KBM-7 (cell line): ENCODE measurements at regions not wholly inside any gene's neighbourhood (a gene's known extent, or its start where the extent isn't known, plus 50 kb on each side); places are given as distances from the start of the nearest gene placed in this dataset.
A peak's percentile ranks its signal among the peaks of the same experiment; 100 is the strongest.
"Not testable (repeated sequence)": the region's sequence is repeated elsewhere in the genome, so short reads cannot be mapped to it uniquely, and the experiment has no call there.

Experiments used
- DNase-seq: peaks from one replicate; pipeline ENCODE4 v3.0.0-alpha.2; 2015
- in situ Hi-C: fragments of 300-500 bp; cut with MboI; formaldehyde crosslinking; loops from 2 replicates; pipeline ENCODE4 v1.14.3; 2020; ENCODE audit warnings: low sequenced_read_pairs, low pct_unique_long_range_greater_than_20kb, mixed read lengths

DNA sequence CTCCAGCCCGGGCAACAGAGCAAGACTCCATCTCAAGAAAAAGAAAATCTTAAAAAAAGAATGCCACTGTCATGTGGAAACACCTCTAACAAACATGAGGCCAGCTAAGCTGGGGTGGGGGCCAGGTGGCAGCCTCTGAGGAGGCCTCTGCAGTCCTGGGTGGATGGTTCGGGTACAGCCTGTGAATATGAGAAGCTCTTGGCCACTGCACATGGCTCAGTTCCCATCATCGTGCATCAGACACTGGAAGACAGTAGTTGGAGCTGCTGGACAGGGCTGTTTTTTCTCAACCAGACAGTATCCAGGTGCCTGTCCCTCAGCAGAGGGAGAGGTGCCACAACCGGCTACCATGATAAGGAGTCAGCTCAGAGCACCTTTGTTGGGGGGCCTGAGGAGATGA, 67.9 kb upstream of the PLGLB2 start:
- in situ Hi-C loops, DNase-seq: not testable (repeated sequence)

DNA sequence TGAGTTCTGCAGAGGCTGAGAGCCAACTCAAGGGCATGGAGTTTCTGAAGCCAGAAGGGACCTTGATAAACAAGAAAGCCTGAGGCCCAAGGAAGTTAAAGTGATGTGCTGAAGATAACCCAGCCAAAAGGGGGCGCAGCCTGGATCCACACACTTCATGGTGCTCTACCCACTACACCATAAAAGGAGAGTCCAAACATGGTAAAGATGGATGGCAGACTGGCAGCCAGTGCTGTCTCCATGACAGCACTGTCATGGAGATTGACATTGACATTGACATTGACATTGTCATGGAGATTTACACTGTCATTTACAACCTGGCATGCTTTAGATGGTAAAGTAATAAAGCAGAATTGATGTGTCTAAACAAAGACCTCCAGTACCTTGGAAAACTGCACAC, 67.2 kb upstream of the PLGLB2 start:
- in situ Hi-C loops, DNase-seq: not testable (repeated sequence)

DNA sequence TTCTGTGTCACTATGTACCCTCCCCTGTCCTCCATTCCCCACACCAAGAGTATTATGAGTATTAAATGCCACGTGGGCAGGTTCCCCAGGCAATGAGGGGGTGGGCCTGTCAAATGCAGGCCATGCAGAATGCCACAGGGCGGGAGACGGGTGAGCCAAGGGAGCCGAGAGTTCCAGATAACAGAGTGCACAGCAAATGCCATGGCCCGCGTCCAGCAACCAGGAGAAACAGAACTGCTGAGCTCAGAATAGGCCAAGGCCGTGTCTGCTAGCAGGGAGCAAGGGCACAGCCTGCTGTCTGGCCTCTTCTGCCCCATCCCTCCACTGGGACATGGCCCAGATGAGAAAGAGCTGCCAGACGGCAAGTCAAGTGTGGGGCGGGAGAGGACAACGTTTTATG, 64.4 kb upstream of the PLGLB2 start:
- in situ Hi-C loops, DNase-seq: not testable (repeated sequence)

DNA sequence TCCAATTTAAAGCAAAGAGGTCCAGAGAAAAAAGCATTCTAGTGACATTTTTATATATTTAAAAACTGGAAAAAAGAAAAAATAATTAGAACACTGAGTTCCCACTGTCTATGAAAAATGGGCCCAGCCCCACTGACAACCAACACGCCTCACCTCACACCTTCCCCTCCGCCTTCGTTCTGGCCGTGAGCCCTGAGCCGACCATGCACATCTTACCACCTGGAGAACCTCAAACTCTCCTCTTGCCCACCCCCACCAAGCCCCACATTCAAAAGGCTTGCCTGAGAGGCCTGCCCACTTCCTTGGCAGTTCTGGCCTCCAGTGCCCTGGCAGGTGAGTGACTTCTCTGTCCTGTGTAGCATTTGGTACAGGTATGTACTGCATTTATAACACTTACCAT, 63.9 kb upstream of the PLGLB2 start:
- DNase-seq, in situ Hi-C loops: not testable (repeated sequence)

DNA sequence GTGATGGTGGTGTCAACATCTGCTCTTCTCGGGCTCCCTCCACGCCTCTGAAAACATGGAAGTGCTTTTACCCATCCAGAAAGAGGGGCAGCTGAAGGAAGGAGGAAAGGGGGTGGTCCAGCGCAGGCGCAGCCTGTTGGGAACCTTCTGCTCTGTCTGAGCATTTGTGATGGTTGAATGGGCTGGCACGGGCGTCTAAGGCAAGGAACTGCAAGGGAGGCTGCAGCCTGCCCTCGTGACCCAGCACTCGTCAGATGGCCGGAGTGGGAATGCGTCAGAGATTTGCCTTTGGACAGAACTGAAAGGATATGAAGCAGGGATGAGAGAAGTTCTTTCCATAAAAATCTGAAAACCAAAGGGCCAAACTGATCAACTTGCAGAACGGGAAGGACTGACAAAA, 62.3 kb upstream of the PLGLB2 start:
- DNase-seq, in situ Hi-C loops: not testable (repeated sequence)

DNA sequence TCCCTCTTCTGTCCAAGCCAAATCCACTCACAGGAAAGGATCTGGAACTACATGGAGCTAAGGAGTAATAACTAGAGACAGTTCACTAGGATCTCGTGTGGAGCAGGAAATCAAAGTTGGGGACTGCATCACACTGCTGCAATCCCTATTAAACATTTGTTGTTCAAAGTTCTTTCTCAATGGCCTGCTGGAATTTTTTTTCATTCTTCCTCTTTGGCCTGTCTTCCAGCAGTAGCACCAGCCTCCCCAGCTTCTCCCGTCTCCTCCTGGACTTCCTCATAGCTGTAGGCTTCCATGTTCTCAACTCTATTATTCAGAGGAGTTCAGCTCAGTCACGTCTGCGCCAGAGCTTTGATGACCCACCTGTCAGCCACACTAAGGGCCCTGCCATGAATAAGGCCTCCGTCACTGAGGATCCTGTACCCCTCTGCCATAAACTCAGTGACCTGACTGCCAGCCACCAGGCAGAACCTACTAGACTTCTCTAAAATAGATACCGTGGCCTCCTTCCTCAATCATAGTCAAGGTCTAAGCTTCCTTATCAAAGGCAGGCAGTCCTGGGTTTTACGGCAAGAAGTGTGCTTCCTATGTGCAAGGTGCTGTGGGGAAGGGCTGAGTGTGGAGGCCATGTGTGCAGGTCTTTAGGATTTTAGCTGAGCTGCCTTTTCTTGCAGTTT, 60.9 kb upstream of the PLGLB2 start:
- in situ Hi-C loops, DNase-seq: not testable (repeated sequence)

DNA sequence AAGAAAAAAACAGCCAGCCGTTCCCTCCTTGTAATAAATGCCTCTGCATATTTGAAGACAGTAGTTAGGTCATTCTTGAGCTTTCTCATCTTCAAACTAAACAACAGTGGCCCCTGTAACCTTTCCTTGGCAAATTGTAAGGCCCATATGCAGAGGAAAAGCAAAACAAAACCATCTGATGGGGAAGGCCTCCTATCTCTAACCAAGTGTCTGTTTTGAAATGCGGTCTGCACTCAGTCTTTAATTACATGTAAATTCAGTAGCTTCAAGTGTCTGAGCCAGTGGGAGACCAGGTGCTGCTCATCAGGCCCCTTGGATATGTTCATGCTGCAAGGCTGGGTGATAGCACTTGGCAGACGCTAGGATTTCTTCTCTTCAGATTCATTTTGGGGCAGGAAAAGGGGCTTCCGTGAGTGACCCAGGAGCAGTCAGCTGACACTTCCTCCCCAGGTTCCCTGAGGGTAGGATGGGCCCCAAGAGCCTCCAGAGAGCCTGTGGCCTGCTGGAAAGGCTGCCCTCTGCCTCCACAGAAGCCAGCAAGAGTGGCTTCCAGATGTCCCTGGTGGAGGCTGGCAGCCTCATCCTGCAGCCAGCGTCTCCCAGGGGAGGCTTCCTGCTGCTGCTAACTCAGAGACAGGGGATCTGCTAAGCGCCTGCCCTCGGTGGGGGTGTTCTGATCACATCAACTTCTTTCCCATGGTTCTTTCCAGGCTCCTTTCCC, 60.2 kb upstream of the PLGLB2 start:
- in situ Hi-C loops, result not testable (repeated sequence)
- DNase-seq, result peak; percentile 15

DNA sequence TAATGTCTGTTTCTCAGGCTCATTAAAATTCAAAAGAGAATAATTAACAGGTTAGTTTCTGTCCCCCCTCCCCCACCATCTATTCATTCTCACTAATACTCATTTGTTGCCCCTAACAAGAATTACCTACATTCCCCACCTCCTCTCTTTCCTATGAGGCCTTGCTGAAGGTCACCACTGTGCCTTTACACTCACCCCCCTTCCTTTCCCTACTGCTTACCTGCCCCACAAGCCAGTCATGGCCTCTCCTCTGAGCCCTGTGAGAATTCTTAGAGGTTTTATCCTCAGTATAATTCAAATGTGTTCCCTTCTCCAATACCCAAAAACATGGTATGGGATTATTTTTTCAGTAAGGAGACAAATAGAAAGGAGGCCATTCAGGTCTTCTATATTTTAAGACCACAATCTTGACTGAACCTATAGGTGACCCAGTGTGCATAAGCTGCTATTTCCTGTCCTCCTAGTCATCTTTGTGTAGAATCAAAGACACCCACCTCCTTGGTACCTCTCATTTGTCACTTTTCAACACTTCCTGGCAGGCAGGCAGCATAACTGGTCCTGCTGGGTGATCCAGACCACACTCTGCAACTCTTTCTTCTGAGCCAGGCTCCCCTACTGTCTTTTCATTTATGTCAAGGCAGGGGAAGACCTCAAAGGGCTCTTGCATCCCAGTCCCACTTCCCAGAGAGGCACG, 55.8 kb upstream of the PLGLB2 start:
- DNase-seq, in situ Hi-C loops: not testable (repeated sequence)

DNA sequence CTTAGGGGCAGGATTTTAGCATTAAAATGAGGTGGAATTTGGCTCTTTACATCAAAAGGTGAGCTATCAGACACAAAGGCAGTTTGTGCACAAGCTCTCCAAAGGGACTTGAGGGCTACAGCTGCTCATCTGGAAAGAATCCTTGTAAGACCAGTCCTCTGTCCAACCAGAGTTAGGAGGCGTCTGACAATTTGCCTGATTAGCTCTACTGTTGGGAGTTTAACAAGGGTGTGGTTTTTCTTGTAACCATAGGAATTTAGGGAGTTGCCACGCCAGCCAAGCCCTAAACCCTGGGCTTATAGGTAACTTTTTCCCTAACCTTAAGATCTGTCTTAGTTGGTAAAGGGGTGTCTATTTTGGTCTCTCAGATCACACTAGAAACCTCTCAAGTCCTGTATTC, 55.0 kb upstream of the PLGLB2 start:
- DNase-seq, in situ Hi-C loops: not testable (repeated sequence)

DNA sequence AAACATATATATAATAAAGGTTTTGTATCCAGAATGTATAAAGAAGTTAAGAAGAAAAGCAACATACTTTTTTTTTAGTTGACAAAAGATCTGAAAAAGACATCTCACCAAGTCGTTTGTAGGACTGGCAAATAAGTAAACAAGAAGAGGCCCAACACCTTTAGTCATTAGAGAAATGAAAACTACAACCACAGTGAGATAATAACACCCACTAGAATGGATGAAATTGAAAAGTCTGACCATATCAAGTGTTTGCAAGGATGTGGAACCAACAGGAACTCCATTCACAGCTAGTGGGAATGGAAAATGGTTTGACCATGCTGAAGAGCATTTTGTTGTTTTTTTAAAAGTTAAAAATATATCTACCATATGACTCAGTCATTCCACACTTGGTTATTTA, 54.0 kb upstream of the PLGLB2 start:
- in situ Hi-C loops, DNase-seq: not testable (repeated sequence)

DNA sequence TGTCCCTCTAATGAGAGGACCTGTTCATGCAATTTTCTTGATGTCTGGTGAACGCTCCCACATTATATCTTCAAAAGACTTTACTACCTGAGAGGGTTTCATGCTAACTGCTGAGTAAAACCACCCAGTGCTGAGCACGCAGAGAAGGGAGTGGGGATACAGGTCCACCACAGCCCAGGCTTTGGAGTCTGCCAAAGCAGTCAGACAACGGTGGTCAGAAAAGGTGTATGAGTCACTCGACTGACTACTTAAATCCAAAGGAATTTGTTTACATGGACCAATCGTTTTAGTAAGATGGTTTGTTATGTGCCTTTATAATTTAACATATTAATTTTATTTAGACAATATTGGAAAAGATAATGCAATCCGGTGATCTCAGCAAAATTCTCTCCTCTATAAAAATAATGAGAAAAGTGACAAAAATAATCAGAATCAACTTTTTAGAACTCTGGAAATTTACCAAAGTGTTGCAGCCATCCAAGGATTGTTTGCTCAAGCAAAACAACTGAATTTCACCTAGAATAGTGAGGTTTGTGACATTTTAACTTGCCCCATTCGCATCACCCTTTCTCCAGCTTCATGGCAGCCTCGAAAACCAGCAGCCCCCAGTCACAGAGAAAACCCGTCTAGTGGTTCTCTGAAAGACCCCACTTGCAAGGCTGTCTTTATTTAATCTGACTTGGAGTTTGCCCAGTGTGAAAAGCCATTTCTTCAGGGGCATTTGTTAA, 52.1 kb upstream of the PLGLB2 start:
- DNase-seq, in situ Hi-C loops: not testable (repeated sequence)
